Retina (tissue), 1 donor: ENCODE measurements at regions not wholly inside any gene's neighbourhood (a gene's known extent, or its start where the extent isn't known, plus 50 kb on each side); places are given as distances from the start of the nearest gene placed in this dataset.

ENCODE experiments used
- DNase-seq: peaks from one replicate; pipeline ENCODE4 v3.0.0-alpha.2; 2016

GRCh38 chr17:14942526-14943190 is 322.5 kb downstream of the PMP22 start:
- no peak for DNase-seq

DNA sequence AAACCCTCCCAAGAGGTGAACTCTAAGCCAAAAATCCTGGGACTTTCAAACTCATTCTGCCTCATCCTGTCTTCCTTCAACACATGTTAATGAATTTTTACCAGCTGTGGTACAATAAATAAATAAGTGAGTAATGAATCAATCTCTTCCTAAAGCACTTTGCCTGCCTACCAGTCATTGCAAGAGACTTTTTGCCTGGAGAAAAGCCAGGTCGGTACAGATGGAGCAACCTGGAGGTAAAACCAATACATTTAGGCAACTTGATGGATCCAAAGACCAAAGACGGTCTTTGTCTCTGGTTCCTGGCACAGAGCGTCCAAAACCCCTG is 324.2 kb downstream of the PMP22 start:
- no peak for DNase-seq

DNA sequence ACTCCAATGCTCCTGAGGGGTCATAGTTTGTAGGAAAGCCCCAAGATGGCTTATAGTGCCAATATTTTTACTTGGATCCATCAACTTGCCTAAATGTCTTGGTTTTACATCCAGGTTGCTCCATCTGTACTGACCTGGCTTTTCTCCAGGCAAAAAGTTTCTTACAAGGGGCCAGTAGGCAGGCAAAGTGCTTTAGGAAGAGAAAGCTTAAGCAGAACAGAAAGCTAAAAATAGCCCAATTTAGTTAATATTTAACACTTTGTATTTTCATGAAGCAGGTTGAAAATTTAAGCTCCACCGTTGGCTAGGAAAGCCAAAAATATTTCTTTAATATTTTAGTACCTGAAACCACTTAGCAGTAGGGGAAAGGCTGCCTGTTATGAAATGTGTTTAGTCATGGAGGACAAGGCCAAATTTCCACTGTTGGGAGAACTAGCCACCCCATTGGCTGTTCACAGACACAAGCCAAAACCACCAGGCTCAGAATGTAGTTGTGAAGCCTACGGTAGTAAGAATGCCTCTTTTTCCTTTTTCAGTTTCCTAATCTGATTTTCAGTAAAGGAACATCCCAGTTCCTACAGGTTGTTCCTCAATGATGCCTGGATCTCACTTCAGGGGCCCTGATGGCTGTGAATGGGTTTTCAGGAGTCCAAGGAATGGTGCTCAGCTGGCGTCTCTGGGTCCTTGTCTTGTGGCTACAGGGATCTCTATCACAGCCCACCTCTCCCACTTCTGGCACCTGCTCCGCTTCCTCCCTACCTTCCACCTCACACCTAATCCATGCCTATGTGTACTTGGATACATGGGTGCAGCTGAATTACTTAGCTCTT is 324.8 kb downstream of the PMP22 start:
- no peak for DNase-seq

DNA sequence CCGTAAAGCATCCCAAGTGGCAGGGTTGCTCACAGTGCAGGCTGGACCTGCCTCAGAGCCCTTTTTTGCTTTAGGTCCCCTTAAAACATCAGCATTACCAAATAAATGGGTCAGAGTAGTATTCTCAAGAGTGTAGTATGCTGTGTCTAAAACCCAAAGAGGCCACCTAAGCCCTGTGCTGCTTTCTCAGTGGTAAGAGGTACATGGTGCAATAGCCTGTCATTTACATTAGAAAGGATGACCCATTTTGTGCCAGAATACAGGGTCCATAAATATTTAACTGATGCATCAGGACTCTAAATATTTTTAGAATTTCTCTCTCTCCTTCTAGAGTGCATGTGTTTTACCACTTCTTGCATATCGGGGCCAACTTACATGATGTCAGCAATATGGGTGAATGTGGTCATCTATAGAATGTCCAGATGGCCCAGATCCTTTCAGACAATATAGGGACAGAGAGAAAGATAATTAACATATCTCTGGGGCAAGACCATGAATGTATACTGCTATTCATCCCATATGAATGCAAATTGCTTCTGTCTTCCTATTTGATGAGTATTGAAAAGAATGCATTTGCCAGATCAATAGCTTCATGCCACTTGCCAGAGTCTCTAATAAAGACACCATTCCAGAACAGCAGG is 329.2 kb downstream of the PMP22 start:
- DNase-seq, result no peak

- DNase-seq, result no peak
Observed at GRCh38 chr17:14935139-14935841, 329.8 kb downstream of the PMP22 start.

- no peak for DNase-seq
Observed at GRCh38 chr17:14933676-14934075, 331.4 kb downstream of the PMP22 start.

- DNase-seq, result peak; percentile 70
Observed at GRCh38 chr17:14926526-14927122, 338.5 kb downstream of the PMP22 start.

DNA sequence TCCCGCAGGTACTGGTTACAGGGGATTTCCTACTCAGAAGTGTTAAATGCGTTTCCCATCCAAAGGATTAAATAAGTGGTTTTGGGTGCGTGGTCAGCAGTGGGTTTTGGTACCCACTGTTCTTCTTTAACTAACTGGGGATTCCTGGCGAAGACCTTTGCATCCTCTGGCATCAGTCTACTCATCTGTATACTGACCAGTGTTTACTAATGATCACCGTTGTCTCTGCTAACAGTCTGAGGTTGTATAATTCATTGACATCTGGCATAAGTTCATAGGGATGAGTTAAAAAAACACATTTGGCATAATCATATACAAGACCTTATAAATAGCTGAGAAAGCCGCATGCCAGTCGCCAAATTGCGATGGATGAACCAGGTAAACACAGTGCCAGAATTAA is 339.1 kb downstream of the PMP22 start:
- no peak for DNase-seq

DNA sequence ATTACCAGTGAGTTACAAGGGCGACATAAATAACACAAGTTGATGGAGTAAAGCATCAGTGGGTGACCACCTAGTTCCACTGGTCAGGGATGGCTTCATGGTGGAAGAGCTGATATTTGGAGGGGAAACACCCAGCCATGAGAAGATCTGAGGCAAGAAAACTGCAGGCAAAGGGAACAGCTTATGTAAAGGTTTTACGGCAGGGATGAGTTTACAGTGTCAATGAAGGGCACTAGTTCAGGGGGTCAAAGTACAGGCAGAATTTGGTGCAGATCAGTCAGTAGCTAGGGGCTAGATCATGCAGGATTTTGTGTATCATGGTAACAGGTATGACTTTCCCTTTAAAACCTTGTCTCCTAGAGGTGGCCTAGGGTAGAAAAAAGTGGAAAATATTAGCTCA is 339.6 kb downstream of the PMP22 start:
- no peak for DNase-seq

- no peak for DNase-seq
Observed at GRCh38 chr17:14923981-14924380, 341.1 kb downstream of the PMP22 start.

DNA sequence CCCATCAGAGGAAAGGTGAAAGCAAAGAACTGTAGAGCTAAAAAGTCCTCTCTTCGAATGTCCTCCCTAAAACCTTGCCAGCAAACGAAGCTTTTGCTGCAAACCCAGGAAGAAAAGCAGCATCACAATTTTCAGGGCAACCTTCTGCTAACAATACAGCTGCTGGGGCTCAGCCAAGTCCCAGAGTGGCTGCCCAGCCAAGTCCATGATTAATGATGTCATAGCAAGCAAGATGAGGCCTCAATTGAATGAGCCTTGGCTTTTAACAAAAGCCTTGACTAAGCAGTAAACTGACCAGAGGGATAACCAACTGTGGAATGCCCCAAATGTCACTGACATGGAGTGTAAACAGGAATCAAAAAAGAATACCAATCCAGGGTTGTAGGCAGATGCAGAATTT is 342.7 kb downstream of the PMP22 start:
- no peak for DNase-seq

DNA sequence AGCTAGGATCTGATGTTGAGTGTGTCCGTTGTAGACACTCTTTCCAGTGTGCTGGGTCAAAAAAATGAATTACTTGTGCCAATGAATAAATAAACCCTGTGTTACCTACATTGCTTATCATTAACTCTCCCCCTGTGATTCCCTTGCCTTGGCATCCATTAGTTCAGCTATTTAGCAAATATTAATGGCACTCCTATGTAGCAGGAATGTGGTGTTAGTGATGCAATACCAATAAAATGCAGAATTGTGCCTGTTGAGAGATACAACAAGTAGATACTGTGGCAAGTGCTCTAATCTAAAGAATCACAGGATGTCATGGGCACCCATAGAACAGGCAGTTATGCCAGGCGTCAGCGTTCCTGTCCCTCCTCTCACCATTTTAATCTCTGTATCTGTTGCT is 343.2 kb downstream of the PMP22 start:
- DNase-seq, result no peak

GRCh38 chr17:14919631-14920213 is 345.4 kb downstream of the PMP22 start:
- DNase-seq, result peak; percentile 27

GRCh38 chr17:14919094-14919493 is 346.0 kb downstream of the PMP22 start:
- DNase-seq, result peak; percentile 34

- DNase-seq, result no peak
Observed at GRCh38 chr17:14918540-14918939, 346.6 kb downstream of the PMP22 start.

DNA sequence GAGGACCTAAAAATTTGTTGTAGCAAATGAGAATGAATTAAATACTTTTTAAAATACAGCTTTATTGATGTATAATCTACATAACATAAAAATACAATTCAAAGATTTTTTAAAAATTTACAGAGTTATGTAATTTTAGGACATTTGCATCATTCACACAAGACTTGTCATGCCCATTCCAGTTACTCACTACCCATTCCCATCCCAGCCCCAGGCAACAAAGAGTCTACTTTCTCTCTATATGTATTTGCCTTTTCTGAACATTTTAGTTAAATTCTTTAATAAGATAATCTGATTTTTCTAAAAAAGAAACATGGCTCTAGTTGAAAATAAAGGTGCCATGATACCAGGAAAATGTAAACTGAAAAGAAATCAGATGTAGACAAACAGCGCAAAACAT is 354.2 kb downstream of the PMP22 start:
- DNase-seq, result no peak

GRCh38 chr17:14904386-14904785 is 360.7 kb downstream of the PMP22 start:
- no peak for DNase-seq

GRCh38 chr17:14903854-14904253 is 361.3 kb downstream of the PMP22 start:
- no peak for DNase-seq

DNA sequence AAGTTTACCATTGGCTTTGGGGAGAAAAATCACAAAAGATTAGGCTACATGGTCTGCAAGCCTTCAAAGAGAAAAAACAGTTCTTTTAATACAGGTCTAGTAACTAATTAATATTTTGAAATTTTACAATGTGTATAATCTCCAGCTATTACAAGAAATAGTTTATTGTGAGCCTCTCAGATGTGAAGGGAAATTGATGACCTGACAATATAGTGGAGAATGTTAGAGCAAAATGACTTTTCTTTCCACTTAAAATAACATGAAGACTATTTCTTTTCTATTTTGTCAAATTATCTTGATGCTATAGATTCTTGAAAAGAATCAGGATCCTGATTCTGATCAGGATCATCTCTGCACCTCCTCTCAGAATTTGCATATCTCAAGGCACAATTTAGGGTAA is 362.3 kb downstream of the PMP22 start:
- no peak for DNase-seq

GRCh38 chr17:14902297-14902696 is 362.8 kb downstream of the PMP22 start:
- no peak for DNase-seq

DNA sequence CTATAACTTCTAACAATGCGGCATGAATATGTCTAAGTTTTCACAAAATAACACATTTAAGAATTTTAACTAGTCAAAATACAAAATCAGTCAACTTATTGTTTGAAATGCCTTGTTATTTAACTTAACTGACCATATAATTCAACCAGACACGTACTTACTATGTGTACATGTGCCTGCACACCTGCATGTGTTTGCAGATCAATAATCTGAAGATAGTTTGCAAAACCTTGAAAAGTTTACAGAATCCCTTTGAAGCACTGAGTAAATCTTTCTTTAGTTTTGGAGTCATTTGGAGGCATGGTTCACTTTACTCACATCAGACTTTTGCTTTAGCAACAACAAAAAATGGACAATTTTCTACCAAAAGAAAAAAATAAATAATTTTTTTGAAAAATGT is 363.8 kb downstream of the PMP22 start:
- no peak for DNase-seq

DNA sequence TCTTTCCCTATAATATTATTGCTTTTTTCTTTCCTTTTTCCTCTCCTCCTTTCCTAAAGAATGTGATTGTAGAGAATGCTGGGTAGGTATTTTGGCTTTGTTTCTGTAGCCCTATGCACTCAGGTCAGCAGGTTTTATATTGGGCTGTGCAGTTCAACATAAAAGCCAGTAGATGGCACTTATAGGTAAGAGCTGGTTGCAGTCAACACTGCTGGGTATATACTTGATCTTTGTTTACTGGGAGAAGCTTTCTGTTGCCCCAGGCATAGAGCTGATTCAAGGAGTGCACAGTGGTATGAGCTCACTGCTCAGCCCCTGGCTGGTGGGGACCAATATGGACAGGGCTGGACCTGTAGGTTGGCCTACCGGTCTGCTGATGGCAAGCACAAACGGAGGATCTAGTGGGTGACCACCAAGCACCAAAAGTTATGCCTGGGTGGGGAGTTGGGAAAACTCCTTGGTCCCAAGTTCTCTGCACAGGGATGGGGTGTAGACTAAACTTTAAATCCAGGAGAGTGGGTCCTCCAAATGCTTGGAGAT is 378.9 kb downstream of the PMP22 start:
- DNase-seq, result no peak
